ENCODE measurements at regions not wholly inside any gene's neighbourhood (a gene's known extent, or its start where the extent isn't known, plus 50 kb on each side); places are given as distances from the start of the nearest gene placed in this dataset.
A peak's percentile ranks its signal among the peaks of the same experiment; 100 is the strongest.
"Not testable (repeated sequence)": the region's sequence is repeated elsewhere in the genome, so short reads cannot be mapped to it uniquely, and the experiment has no call there.

DNA sequence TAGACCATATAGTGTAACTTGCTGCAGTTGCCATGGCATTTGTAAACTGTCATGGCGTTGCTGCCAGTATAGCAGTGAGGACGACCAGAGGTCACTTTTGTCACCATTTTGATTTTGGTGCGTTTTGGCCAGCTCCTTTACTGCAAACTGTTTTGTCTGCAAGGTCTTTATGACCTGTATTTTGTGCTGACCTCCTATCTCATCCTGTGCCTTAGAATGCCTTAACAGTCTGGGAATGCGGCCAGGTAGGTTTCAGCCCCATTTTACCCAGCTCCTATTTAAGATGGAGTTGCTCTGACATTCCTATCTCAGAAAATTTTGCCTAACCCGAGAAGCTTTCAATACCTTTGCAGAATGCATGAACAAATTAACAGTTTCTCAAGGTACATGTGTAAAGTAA, 914.4 kb upstream of the ACO1 start:
- no peak for DNase-seq

DNA sequence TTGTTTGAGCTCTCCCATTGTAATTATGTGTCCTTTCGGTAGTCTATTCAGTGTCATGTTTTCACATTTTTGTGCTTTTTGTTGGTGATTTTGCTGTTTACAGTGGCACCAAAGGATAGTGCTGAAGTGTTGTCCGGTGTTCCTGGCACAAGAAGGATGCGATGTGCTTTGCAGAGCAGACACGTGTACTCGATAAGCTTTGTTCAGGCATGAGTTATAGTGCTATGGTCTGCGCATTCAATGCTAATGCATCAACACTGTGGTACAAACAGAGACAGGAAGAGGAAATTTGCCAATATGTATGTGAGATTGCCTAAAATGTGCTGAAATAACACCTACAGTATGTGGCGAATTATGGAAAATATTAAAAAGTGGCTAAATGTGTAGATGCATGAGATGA, 913.4 kb upstream of the ACO1 start:
- no peak for DNase-seq

DNA sequence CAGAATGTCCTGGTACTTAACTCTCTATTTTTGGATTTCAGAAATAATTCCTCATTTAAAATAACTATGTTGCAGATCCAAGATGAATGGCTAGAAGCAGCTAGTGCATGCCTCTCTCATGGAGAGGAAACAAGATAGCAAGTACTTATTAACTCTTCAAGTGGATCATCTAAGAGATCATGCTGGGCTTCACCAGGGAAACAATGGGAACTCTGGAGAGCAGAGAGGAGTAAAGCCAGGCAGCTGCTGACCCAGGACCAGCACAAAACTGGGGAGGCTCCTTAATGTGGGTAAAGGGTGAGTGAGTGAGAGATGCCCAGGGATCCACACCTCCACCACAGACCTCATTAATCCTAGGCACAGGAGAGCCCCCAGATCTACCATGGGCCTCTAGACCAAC, 897.8 kb upstream of the ACO1 start:
- no peak for DNase-seq

DNA sequence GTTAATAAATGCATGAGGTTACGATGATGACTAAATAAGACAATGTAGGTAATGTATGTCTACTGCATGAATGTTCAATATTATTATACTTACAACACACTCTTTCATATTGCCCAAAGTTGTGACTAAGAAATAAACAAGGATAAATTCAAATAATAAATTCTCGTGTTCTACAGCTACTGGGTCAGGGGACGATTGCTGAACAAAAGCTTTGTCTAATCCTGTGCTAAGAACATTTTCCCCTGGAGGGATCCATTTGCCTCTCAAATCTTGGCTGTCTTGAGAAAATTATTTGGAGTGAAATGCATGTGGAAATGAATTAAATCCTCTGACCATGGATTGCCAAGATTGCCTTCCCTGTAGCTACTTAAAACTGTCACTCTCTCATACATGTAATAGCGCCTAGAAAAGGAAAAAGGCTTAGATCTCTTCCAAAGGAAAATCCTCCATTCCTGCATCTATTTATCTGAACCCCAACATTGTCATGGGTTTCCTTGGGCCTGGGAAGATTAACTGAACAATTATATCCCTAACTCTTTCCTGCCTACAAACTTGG, 893.8 kb upstream of the ACO1 start:
- DNase-seq, result no peak

DNA sequence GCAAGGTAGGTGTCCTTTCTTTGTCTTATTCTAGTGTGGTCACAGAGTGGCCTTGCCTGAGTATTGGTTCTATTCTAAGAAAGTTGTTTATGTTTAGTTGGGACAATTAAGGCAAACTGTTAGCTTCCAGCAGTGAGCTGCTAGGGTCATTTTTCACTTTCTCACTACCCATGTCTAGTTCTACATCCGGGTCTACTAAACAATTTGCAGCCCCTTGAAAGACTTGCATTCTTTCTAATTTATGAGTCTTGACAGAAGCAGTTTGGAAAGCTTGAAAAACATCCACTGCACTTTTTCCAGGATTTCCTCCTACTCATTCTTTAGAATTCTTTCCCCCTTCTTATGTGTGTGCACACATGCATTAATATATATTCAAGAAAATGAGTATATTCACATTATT, 892.2 kb upstream of the ACO1 start:
- no peak for DNase-seq

DNA sequence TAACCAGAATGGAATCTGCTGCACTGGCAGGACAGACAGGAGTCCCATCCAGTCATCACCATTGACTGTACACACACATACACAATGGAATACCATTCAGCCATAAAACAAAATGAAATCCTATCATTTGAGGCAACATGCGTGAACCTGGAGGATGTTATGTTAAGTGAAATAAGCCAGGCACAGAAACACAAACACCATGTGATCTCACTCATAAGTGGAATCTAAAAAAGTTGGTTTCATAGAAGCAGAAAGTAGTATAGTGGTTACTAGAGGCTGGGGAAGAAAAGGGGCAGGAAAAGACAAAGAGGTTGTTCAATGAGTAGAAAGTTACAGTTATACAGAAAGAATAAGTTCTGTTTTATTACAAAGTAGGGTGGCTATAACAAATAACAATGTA, 884.0 kb upstream of the ACO1 start:
- no peak for DNase-seq

DNA sequence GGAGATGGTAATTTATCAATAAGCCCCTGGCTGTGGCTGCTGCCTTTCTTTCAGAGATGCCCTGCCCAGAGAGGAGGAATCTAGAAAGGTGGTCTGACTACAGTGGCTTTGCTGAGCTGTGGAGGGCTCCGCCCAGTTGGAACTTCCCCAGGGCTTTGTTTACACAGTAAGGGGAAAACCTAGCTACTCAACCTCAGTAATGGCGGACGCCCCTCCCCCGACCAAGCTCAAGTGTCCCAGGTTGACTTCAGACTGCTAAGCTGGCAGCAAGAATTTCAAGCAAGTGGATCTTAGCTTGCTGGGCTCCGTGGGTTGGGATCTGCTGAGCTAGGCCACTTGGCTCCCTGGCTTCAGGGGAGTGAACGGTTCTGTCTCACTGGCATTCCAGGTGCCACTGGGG, 865.4 kb upstream of the ACO1 start:
- peak; percentile 20 to 33 for DNase-seq

DNA sequence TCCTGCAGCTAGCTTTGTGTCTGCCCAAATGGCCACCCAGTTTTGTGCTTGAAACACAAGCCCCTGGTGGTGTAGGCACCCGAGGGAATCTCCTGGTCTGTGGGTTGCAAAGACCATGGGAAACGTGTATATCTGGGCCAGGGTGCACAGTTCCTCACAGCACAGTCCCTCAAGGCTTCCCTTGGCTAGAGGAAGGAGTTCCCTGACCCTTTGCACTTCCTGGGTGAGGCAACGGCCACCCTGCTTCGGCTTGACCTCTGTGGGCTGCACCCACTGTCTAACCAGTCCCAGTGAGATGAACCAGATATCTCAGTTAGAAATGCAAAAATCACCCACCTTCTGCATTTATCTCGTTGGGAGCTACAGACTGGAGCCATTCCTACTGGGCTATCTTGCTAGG, 865.0 kb upstream of the ACO1 start:
- DNase-seq, result no peak

DNA sequence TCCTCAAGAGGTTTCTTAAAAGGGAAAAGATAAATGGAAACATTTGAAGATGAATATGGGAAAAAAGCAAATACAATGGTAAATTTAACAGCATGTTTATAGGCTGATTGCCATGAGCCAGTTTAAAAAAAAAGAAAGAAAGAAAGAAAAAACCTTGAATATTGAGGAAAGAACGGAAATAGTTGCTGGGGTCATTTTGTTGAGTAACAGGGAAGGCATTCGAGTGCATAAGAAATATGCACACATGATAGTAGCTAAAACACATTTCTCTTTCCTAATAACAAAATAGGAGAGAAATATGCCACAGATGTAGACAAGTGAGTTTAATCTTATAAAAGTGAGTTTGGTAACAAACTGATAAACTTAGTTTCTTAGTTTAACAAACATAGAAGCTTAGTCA, 864.6 kb upstream of the ACO1 start:
- no peak for DNase-seq

DNA sequence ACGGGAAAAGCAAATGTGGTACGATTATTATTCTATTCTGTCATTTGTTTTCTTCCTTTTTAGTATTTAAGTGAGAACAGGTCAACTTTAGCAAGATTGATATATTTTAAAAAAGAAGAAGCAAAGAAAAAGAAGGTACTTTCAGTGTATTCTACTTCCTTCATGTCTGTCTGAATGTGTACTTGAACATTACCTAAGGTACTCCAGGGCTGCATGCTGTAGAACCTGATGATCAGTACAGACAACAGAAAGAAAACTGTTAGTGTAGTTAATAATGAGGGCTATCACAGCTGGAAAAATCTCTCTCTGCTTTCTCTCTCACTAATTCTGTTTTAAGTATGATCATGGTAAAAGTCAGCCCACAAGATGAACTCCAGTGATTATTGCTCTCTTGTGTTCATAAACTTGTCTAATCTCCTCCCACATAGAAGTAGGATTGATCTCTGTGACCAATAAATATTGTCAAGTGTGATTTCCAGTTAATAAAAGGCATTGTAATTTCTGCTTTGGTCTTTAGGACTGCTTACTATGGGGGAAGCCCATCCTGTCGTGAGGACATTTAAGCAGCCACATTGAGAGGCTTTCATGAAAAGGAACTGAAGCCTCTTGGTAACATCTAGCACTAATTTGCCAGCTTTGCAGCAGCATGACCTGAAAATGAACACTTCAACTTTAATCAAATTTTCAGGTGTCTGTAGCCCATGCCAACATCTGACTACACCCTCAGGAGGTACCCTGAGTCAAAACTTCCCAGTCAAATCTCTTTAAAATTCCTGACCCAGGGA, 864.0 kb upstream of the ACO1 start:
- no peak for DNase-seq

DNA sequence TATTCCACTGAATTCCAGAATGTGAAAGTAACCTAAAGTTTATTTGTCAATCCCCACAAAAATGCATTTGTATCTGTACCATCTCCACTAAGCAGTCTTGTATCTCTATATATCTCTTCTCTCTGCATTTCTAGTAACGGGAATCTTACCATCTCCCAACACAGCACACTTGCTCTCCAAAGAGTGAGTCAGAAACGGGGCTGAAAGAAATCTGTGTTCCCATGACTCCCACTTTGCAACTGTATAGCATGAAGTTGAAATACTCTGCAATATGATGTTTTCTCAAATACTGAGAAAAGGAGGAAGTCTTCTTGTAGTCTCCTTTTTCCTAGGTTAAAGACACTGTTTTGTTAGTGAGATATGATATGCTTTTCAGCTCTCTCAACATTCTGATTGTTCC, 848.8 kb upstream of the ACO1 start:
- no peak for DNase-seq

DNA sequence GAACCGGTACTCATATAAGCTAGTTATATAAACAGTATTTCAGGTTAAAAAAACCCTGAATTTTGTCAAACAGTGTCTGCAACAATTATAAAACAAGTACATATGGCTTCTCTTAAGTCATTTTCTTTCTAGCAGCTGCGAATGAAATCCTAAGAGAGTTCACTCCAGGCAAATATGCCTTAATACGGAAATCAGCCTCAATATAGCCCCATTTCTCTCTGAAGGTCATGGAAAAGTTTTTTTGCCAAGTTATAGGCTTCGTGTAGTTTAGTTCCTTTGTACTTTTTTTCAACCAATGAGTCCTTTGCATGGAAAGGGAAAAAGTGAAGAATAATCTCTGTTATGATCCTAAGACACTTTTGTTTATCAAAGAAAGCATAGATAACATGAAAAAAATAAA, 848.0 kb upstream of the ACO1 start:
- DNase-seq, result no peak

DNA sequence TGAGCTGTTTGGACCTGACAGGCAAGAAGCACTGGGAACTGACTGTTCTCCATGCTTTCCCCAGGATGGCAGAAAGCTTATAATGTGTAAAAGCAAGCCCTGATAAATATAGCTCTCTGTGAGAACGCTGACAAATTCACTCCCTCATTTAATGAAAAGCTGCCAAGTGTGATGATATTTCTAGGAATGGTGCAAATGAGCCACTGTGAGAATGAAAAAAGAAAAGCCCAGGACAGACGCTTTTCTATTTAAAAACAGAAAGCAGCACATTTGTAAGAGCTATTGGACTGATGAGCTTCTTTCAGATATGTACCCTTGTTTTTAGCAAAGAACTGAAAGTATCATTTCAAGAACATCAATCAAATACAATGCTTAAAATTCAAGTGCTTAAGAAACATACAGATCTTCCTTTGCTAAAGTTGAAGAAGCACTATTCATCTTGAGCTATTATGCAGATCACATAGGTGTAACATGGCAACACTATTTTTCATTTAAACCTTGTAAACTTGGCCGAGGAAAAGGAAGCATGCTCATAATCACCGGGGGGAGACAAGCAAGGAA, 842.6 kb upstream of the ACO1 start:
- DNase-seq, result no peak

DNA sequence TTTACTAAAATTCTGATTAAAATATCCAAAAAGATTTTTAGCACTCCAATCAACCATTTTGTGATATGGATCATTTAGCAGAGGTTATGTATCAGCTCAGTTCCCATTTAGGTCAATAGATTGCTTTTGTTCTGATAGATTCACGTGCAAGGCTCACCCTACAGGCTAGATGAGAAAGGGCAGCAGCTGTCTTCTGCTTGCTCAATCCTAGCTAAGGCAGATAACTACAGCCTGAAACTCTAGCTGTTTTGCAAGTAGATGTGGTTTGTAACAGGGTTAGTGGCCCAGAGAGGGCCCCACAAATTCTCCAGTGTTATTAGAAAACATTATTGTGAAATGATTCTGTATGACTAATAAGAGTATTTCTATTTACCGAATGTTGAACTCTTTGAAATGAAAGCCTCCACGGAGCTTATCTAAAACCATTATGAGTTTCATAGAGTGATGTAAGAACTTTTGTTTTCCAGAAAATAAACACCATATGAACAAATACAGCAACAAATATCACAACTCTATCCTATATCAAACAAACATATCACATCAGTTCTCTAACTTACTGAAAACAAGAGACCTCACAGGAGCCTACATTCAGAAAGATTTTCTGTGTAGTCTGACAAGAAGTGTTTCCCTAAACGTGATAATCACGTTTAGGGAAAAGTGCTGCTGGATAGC, 841.9 kb upstream of the ACO1 start:
- no peak for DNase-seq

DNA sequence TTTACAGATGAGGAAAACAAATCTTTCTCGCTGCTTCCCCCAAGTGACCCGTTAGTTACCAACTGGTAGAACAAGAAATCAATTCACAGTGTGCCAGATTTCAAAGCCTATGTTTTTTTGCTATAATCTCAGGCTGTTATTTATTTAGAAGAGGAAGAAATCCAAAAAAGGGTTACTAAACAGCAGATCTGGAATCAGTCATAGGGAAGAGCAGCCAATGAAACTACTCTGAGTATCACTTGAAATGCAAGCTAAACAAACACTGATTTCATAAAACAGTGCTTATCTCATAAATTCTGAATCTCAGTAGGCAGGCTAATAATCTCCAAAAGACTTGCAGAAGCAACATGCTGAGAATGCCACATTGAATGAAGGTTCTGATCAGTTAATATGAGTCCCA, 829.5 kb upstream of the ACO1 start:
- DNase-seq, result no peak

DNA sequence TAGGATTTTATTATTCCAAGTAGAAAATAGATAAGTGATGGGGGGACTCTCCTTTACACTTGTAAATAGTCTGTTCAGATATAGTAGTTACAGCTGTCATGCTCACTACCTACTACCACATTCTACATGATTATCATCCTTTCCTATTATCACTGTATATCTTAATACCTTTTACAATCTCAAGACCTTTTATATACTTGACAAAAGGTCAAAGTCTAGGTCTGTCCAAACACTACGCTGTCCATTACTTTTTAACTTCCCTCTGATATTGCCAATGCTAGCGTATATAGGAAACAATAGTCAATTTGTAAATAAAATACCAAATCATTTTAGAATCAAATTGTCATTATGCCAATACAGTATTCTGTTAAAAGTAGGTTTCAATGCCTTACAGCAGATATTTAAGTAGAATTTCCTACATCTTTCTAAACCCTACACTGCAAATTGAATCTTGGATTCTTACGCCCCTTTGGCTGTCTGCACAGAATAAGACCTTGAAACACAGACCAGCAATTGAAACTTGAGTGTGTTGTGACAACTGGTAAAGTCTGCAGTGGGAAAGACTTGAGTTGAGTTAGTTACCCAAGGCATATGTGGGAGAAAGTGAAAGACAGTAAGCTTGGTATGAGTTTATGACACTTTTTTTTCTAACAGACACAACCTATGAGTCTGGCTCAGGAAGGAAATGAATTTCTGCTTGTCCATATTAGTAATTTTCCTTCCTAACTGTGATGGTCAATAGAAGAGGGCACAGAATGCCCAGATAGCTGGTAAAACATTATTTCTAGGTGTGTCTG, 827.6 kb upstream of the ACO1 start:
- no peak for DNase-seq

DNA sequence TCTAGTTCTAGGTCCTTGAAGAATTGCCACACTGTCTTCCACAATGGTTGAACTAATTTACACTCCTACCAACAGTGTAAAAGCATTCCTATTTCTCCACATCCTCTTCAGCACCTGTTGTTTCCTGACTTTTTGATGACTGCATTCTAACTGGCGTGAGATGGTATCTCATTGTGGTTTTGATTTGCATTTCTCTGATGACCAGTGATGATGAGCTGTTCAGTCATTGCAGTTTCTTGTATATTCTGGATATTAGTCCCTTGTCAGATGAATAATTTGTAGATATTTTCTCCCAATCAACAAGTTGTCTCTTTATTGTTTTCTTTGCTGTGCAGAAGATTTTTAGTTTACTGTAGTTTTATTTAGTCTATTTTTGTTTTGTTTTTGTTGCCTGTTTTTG, 812.3 kb upstream of the ACO1 start:
- not testable (repeated sequence) for DNase-seq

DNA sequence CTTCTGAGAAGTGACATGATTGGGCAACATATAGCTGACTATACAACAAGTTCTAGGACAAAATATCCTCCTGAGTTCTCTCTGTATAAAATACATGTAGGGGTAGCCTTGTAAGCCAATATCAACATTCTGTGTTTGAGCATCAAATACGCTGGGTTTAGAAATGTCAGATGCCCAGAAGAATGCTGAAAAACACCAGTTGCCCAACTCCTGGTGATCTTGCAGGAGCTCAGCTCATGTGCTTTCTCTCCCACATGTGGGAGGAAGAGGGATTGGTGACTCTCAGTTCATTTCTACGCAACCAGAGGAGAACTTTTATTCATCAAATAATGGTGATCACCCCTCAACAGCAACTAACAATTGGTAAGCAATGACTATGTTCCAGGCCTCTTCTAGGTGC, 810.9 kb upstream of the ACO1 start:
- DNase-seq, result no peak

DNA sequence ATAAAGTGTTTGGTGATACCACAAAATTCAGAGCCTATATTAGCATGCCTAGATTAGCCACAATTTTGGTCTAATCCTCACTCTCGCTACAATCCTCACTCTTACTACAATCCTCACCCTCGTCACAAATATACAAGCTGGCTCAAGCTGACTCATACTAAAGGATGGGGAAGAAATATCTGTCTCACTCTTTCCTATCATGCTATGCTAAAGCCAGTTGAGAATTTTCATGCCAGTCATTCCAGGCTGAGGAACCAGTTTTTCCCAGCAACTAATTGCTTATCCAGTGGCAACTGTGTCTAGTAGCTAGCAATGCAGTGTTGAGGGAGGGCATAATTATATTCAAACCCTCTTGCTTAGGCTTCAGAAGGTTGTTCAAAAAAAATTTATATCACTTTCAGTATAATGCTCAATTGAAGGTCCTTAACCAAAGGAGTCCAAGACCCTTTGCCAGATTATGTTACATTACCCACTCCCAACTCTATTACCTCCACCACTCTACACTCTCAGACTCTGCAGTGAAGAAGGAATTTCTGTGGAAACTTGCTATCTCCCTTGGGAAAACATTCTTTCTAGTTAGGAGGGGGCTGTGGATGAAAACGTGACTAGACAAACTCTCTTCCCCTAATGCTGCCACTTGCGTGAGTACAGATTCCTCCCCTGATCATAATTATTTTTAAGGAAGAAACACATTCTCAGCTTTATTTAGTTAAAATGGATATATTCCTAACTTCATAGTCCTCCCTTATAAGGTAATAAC, 810.3 kb upstream of the ACO1 start:
- no peak for DNase-seq

DNA sequence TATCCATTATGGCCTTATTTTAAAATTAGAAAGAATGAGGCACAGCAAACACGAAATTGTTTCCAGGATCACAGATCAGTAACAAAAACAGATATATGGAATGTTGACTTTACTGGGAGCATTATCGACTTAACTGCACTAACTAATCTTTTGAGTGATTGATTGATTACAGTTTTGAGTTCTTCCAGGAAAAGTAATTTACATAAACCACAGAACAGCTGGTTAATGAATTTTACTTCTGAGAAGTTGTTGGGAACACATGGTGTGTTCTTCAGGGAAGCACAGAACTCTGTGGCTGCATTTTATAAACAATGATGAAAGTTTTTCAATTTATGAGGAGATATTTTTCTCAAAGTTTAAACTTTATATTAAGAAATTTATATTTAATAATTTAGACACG, 802.4 kb upstream of the ACO1 start:
- no peak for DNase-seq

DNA sequence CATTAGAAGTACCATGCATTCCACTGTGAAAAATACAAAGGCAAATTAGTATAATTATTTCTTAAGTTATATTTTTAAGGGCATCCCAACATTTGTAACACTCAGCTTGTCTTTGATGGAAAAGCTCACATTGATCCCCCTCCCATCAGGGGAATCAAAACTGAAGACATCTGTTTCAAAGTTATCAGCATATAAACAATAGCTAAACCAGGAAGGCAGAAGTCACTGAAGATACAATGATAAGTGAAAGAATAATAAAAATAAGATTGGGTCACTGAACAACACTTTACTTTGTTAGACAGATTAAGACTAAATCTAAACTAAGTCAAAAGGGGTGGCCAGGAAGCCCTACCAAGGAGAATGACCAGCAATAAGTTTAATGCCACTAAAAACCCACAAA, 801.9 kb upstream of the ACO1 start:
- DNase-seq, result no peak

DNA sequence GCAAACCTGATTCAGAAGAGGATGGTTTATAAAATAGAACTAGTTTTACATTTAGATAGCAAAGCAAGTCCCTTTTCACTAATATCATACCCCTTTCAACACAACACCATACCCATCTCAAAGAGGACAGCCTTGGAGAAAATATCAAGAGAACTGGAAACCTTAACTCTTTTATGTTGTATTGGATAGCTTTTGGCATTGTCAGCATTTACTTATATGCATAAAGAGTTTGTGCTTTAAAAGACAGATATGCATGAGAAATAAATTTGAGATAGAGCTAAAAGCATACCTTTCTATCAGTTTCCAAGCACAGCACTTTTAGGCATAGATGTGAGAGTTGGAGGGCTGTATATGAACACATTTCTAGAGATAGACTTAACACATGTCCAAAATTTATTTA, 799.3 kb upstream of the ACO1 start:
- no peak for DNase-seq

DNA sequence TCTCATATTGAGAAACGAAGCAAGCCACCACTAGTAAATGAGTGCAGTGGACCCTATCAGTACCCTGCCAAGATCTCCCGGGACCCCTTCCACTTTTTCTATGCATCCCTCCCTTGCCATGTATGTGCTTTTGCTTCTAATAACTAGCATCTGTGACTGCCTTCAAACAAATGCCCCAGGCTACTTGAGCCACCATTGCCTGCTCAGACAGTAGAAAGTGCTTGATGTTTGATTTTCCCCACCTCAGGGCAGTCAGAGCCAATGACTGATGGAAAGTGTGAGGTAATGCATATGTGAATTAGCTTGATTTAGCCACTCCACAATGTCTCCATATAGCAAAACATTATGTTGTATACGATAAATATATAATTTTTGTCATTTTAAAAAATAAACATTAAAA, 797.3 kb upstream of the ACO1 start:
- DNase-seq, result no peak
